Smooth muscle cell (in vitro differentiated cells): ENCODE measurements at regions not wholly inside any gene's neighbourhood (a gene's known extent, or its start where the extent isn't known, plus 50 kb on each side); places are given as distances from the start of the nearest gene placed in this dataset.

Source experiments
- DNase-seq: peaks from one replicate; lab custom pipeline; 2025; ENCODE audit not compliant: unreplicated experiment; lab: John Stamatoyannopoulos, UW
- H2AFZ ChIP-seq: fragments of 200-600 bp; sonication (generic); 2 replicates; pipeline ENCODE4 v1.6.0; 2016; ENCODE audit warnings: antibody characterized with exemption, low read depth, mild to moderate bottlenecking
- H3F3A ChIP-seq: fragments of 200-600 bp; sonication (generic); 2 replicates; pipeline ENCODE4 v1.6.0; 2017; ENCODE audit warnings: antibody characterized with exemption, low read depth
- H3K27ac ChIP-seq: fragments of 200-600 bp; sonication (generic); 2 replicates; pipeline ENCODE4 v1.5.1; 2016; ENCODE audit warnings: low read depth, mild to moderate bottlenecking
- H3K27me3 ChIP-seq: fragments of 200-600 bp; sonication (generic); 2 replicates; pipeline ENCODE4 v1.6.1; 2016; ENCODE audit warnings: low read depth, mild to moderate bottlenecking
- H3K36me3 ChIP-seq: fragments of 200-600 bp; sonication (generic); 2 replicates; pipeline ENCODE4 v1.5.1; 2016; ENCODE audit warnings: low read depth
- H3K4me1 ChIP-seq: fragments of 200-600 bp; sonication (generic); 2 replicates; pipeline ENCODE4 v1.5.1; 2016; ENCODE audit warnings: low read depth
- H3K4me2 ChIP-seq: fragments of 200-600 bp; sonication (generic); 2 replicates; pipeline ENCODE4 v1.6.0; 2016; ENCODE audit warnings: mild to moderate bottlenecking
- H3K4me3 ChIP-seq: fragments of 200-600 bp; sonication (generic); 2 replicates; pipeline ENCODE4 v1.5.1; 2016; ENCODE audit warnings: mild to moderate bottlenecking
- H3K79me2 ChIP-seq: fragments of 200-600 bp; sonication (generic); 2 replicates; pipeline ENCODE4 v1.6.0; 2016; ENCODE audit warnings: low read depth, mild to moderate bottlenecking
- H3K9ac ChIP-seq: fragments of 200-600 bp; sonication (generic); 2 replicates; pipeline ENCODE4 v1.6.0; 2016; ENCODE audit warnings: low read depth
- H3K9me3 ChIP-seq: fragments of 200-600 bp; sonication (generic); replicated peaks from 2 replicates; pipeline ENCODE4 v1.5.1; 2016; ENCODE audit warnings: low read depth
- H4K20me1 ChIP-seq: fragments of 200-600 bp; sonication (generic); 2 replicates; pipeline ENCODE4 v1.6.0; 2016; ENCODE audit warnings: low read depth
- WGBS: methylation state at CpG from one replicate; pipeline ENCODE4 v1.1.7; 2016; ENCODE audit warnings: low lambda C conversion rate; 5-methylcytosine and 5-hydroxymethylcytosine counted together
- TF ChIP-seq, protein P1 (sequence below): fragments of 200-600 bp; sonication (generic); IDR thresholded peaks from 2 replicates; pipeline ENCODE4 v1.5.1; 2017; ENCODE audit warnings: borderline replicate concordance, mild to moderate bottlenecking, antibody characterized with exemption; ENCODE audit not compliant: insufficient read depth, poor library complexity, severe bottlenecking

DNA sequence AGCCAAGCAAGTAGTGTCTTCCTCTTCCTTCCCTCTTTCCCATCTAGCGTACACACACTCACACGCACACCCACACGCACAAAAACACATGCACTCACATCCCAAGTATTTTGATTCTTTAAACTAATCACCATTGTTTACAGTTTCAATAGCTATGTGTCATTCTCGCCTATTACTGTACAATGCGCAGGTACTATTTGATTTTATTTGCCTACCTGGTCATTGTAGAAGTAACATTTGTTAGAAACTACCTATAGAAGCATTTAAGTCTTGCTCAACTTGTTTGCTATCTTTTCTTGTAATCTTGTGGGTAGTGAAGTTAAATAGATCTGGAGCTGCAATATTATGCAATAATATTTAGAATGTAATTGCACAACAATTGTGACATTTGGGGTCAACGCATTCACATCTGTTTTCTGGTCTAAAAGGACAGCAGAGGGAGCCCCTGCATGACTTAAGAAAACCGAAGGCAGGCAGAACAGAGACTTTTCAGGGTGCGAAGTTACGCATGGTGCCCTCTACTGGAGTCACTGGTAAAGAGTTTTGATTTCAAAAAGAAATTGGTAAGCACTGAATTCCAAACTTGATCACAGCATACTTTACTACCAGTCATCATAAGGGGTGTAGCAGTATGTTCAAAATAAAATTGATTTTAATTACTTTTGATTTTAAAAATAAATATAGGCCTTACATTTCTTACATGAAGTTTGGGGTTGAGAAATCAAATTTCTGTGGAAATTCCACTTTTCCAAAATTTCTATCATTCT is 503.3 kb upstream of the FAM241A start:
- Histone ChIP-seq H3K9me3 (no peaks in the 10 kb centered on the region), H4K20me1 (no peaks in the 10 kb centered on the region), H3F3A (peaks cover 6% of the 10 kb centered on the region), H3K27me3 (no peaks in the 10 kb centered on the region), H3K4me1 (peaks cover 4% of the 10 kb centered on the region), H3K36me3 (no peaks in the 10 kb centered on the region), H2AFZ (no peak overlapping the region), H3K27ac (no peak overlapping the region), H3K4me3 (no peak overlapping the region), H3K9ac (no peak overlapping the region), H3K79me2 (no peaks in the 10 kb centered on the region), H3K4me2 (peak overlapping the region; percentile 44)
- TF ChIP-seq, protein P1, sequence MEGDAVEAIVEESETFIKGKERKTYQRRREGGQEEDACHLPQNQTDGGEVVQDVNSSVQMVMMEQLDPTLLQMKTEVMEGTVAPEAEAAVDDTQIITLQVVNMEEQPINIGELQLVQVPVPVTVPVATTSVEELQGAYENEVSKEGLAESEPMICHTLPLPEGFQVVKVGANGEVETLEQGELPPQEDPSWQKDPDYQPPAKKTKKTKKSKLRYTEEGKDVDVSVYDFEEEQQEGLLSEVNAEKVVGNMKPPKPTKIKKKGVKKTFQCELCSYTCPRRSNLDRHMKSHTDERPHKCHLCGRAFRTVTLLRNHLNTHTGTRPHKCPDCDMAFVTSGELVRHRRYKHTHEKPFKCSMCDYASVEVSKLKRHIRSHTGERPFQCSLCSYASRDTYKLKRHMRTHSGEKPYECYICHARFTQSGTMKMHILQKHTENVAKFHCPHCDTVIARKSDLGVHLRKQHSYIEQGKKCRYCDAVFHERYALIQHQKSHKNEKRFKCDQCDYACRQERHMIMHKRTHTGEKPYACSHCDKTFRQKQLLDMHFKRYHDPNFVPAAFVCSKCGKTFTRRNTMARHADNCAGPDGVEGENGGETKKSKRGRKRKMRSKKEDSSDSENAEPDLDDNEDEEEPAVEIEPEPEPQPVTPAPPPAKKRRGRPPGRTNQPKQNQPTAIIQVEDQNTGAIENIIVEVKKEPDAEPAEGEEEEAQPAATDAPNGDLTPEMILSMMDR = peak; percentile 90
- peak; percentile 1 for DNase-seq
- 36% methylated on average over 9 of the region's 9 CpGs for WGBS

DNA sequence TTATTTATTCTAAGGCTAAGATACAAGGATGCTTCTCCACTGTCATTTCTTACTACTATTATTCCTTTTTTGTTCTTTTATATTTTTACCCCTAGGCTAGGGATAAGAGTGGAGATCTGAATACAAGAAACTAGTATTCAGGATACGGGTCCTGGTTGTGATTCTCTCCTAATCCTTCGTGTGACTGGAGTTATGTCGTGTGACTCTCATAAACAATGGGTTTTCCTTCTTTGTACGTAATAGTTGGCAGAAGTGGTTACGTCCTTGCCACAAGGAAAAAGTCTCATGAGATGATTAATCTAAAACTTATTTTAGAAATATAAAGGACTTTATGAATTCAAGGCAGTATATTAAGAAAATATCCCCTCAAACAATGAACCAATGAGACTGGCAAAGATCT is 497.2 kb upstream of the FAM241A start:
- no peak overlapping the region for H3K4me3 ChIP-seq
- peaks cover 11% of the 10 kb centered on the region for H3K4me1 ChIP-seq
- H3K9me3 ChIP-seq = no peaks in the 10 kb centered on the region
- no peaks in the 10 kb centered on the region for H3K79me2 ChIP-seq
- no peaks in the 10 kb centered on the region for H3K27me3 ChIP-seq
- DNase-seq = no peak
- TF ChIP-seq, protein P1 = no peak
- H3F3A ChIP-seq = no peaks in the 10 kb centered on the region
- WGBS = 79% methylated on average over 5 of the region's 5 CpGs
- no peak overlapping the region for H2AFZ ChIP-seq
- no peaks in the 10 kb centered on the region for H4K20me1 ChIP-seq
- H3K4me2 ChIP-seq = no peak overlapping the region
- no peaks in the 10 kb centered on the region for H3K36me3 ChIP-seq
- H3K9ac ChIP-seq = no peak overlapping the region
- no peak overlapping the region for H3K27ac ChIP-seq

DNA sequence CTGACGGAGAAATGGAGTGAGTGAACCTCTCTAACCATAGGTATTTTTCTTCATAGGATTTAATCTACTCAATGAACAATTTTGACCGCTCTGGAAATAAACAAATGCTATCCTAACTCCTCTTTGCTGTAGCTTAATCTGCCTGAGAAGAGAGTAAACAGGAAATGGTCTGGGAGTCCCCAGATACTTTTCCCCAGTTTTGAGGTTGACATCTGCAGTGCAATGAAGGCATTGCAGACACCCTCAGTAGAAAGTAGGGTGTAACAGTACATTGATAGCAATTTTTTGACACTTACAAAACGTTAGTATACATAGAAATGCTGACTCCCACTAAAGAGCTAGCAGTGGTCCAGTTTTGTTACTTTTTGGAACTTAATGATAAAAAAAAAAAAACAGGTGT is 495.9 kb upstream of the FAM241A start:
- Histone ChIP-seq H2AFZ (no peak overlapping the region), H3K4me3 (no peak overlapping the region), H4K20me1 (no peaks in the 10 kb centered on the region), H3K4me2 (no peak overlapping the region), H3K27me3 (no peaks in the 10 kb centered on the region), H3K79me2 (no peaks in the 10 kb centered on the region), H3F3A (no peaks in the 10 kb centered on the region), H3K9me3 (no peaks in the 10 kb centered on the region), H3K36me3 (no peaks in the 10 kb centered on the region), H3K9ac (no peak overlapping the region), H3K27ac (no peak overlapping the region), H3K4me1 (peaks cover 11% of the 10 kb centered on the region)
- 60% methylated on average over 3 of the region's 3 CpGs for WGBS
- no peak for DNase-seq
- TF ChIP-seq, protein P1 = no peak

DNA sequence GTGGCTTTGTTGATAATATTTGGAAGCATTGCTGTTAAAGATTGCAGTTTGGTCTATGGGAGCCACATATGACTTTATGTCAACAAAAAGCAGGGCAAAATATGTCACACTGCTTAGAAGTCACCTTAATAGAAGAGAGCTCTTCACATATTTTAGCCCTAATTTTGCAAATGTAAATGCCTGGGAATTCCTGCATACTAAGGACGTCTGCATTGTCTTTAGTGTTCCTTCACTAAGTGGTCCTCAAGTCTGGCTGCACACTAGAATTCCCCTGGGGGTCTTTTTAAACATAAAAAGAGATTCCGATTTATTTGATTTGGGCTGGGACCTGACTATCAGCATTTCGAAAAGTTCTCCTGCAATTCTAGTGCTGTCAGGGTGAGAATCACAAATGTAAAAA is 495.1 kb upstream of the FAM241A start:
- H3K4me1 ChIP-seq = peaks cover 11% of the 10 kb centered on the region

More for the DNA sequence above, 495.1 kb upstream of the FAM241A start:
- peak overlapping the region; percentile 1 for H2AFZ ChIP-seq
- WGBS = 57% methylated on average over 3 of the region's 3 CpGs
- H3K9me3 ChIP-seq = no peaks in the 10 kb centered on the region
- H3K79me2 ChIP-seq = no peaks in the 10 kb centered on the region
- no peak overlapping the region for H3K27ac ChIP-seq
- H3K9ac ChIP-seq = no peak overlapping the region
- H3K36me3 ChIP-seq = no peaks in the 10 kb centered on the region
- H3F3A ChIP-seq = no peaks in the 10 kb centered on the region
- no peak overlapping the region for H3K4me2 ChIP-seq
- H4K20me1 ChIP-seq = no peaks in the 10 kb centered on the region
- no peak for DNase-seq
- no peak overlapping the region for H3K4me3 ChIP-seq
- H3K27me3 ChIP-seq = no peaks in the 10 kb centered on the region
- TF ChIP-seq, protein P1 = no peak
